Keratinocyte (primary cell): ENCODE measurements at regions not wholly inside any gene's neighbourhood (a gene's known extent, or its start where the extent isn't known, plus 50 kb on each side); places are given as distances from the start of the nearest gene placed in this dataset.

ENCODE experiments used
- DNase-seq: peaks from one replicate; pipeline ENCODE4 v3.0.0-alpha.2; 2011; ENCODE audit warnings: low read depth, missing footprints, low spot score
- FAIRE-seq: peaks from 2 replicates; lab custom pipeline; 2011; peaks lifted over from hg19 to GRCh38; lab: Jason Lieb, UNC
- H2AFZ ChIP-seq: 2 replicates; pipeline ENCODE4 v1.6.0; 2012; ENCODE audit warnings: low read length, control low read depth, inconsistent platforms; ENCODE audit not compliant: control insufficient read depth
- H3K27ac ChIP-seq: 2 replicates; pipeline ENCODE4 v1.5.1; 2011; ENCODE audit warnings: low read length; ENCODE audit not compliant: control insufficient read depth, insufficient read depth
- H3K27me3 ChIP-seq: 3 replicates; pipeline ENCODE4 v1.6.0; 2011; ENCODE audit warnings: low read length; ENCODE audit not compliant: control insufficient read depth, insufficient read depth; ENCODE audit errors: extremely low read depth
- H3K36me3 ChIP-seq, 2 experiments: 2 replicates in 1 of 2; 3 replicates in 1 of 2; pipeline ENCODE4 v1.5.1; 2011; ENCODE audit warnings: low read length in 2 of 2, mild to moderate bottlenecking in 1 of 2; ENCODE audit not compliant: control insufficient read depth in 2 of 2, insufficient read depth in 2 of 2; ENCODE audit errors: extremely low read depth in 1 of 2
- H3K4me1 ChIP-seq: 3 replicates; pipeline ENCODE4 v1.5.1; 2011; ENCODE audit warnings: low read length; ENCODE audit not compliant: control insufficient read depth, insufficient read depth; ENCODE audit errors: extremely low read depth
- H3K4me2 ChIP-seq: 3 replicates; pipeline ENCODE4 v1.6.0; 2011; ENCODE audit warnings: low read depth, low read length; ENCODE audit not compliant: control insufficient read depth, insufficient read depth; ENCODE audit errors: extremely low read depth
- H3K4me3 ChIP-seq, 3 experiments: fragments of 200-600 bp in 1 of 3; sonication (generic) in 1 of 3; 2 replicates in 2 of 3; 3 replicates in 1 of 3; pipeline ENCODE4 v1.5.1; 2011 to 2016; ENCODE audit warnings: low read length in 3 of 3, mild to moderate bottlenecking in 3 of 3, control low read depth in 2 of 3, inconsistent platforms in 1 of 3, low read depth in 1 of 3, mixed read lengths in 1 of 3, mixed run types in 1 of 3, moderate library complexity in 1 of 3; ENCODE audit not compliant: control insufficient read depth in 2 of 3, insufficient read depth in 2 of 3; ENCODE audit errors: extremely low read depth in 1 of 3
- H3K79me2 ChIP-seq: 2 replicates; pipeline ENCODE4 v1.6.0; 2012; ENCODE audit warnings: low read length; ENCODE audit not compliant: control insufficient read depth, insufficient read depth
- H3K9ac ChIP-seq: 3 replicates; pipeline ENCODE4 v1.6.0; 2011; ENCODE audit warnings: low read length; ENCODE audit not compliant: control insufficient read depth, insufficient read depth; ENCODE audit errors: extremely low read depth
- H3K9me1 ChIP-seq: 3 replicates; pipeline ENCODE4 v1.6.0; 2011; ENCODE audit warnings: low read length; ENCODE audit not compliant: control insufficient read depth, insufficient read depth; ENCODE audit errors: extremely low read depth
- H3K9me3 ChIP-seq: 2 replicates; pipeline ENCODE4 v1.5.1; 2012; ENCODE audit warnings: low read depth, low read length; ENCODE audit not compliant: control insufficient read depth
- H4K20me1 ChIP-seq: 3 replicates; pipeline ENCODE4 v1.6.0; 2011; ENCODE audit warnings: low read length; ENCODE audit not compliant: control insufficient read depth, insufficient read depth; ENCODE audit errors: extremely low read depth
- EZH2 ChIP-seq: IDR thresholded peaks from one replicate; pipeline ENCODE4 v1.6.1; 2012; ENCODE audit warnings: inconsistent platforms, mild to moderate bottlenecking, low read length, moderate library complexity
- dilution Hi-C: fragments of 300-500 bp; cut with MboI; formaldehyde crosslinking; loops from one replicate; pipeline ENCODE4 v1.7.0; 2020; ENCODE audit warnings: low sequenced_read_pairs; ENCODE audit not compliant: extremely low pct_ligation_motif_present
- TF ChIP-seq, protein P1 (sequence below), 3 experiments: IDR thresholded peaks in 1 of 3; conservative IDR thresholded peaks in 1 of 3; optimal IDR thresholded peaks in 1 of 3; 2 replicates in 2 of 3; 3 replicates in 1 of 3; pipeline versions ENCODE3 to v1.5.1; 2011; ENCODE audit warnings: low read length in 3 of 3, mild to moderate bottlenecking in 3 of 3, moderate library complexity in 2 of 3, control low read depth in 1 of 3, inconsistent platforms in 1 of 3; ENCODE audit not compliant: insufficient read depth in 2 of 3; ENCODE audit errors: extremely low read depth in 1 of 3

- H3K79me2 ChIP-seq: no peaks in the 10 kb centered on the region
- H3K36me3 ChIP-seq: no peaks in the 10 kb centered on the region
- dilution Hi-C loops: no loop called here
- TF ChIP-seq EZH2: no peak
- TF ChIP-seq, protein P1, sequence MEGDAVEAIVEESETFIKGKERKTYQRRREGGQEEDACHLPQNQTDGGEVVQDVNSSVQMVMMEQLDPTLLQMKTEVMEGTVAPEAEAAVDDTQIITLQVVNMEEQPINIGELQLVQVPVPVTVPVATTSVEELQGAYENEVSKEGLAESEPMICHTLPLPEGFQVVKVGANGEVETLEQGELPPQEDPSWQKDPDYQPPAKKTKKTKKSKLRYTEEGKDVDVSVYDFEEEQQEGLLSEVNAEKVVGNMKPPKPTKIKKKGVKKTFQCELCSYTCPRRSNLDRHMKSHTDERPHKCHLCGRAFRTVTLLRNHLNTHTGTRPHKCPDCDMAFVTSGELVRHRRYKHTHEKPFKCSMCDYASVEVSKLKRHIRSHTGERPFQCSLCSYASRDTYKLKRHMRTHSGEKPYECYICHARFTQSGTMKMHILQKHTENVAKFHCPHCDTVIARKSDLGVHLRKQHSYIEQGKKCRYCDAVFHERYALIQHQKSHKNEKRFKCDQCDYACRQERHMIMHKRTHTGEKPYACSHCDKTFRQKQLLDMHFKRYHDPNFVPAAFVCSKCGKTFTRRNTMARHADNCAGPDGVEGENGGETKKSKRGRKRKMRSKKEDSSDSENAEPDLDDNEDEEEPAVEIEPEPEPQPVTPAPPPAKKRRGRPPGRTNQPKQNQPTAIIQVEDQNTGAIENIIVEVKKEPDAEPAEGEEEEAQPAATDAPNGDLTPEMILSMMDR (optimal IDR thresholded peaks at IDR 0.05 in 1 of 3, IDR thresholded peaks at IDR 0.05 in 1 of 3, conservative IDR thresholded peaks at IDR 0.05 in 1 of 3; ENCODE audit: extremely low read depth in 1 of 3, insufficient read depth in 2 of 3, low read length in 3 of 3): no peak
- H3K9me1 ChIP-seq: no peaks in the 10 kb centered on the region
- no peak overlapping the region for H3K27ac ChIP-seq
- no peaks in the 10 kb centered on the region for H3K27me3 ChIP-seq
- H3K4me2 ChIP-seq: no peak overlapping the region
- FAIRE-seq (no peak), DNase-seq (no peak)
- no peaks in the 10 kb centered on the region for H4K20me1 ChIP-seq
- H3K9ac ChIP-seq: no peak overlapping the region
- no peak overlapping the region for H2AFZ ChIP-seq
- no peaks in the 10 kb centered on the region for H3K9me3 ChIP-seq
- H3K4me3 ChIP-seq: no peak overlapping the region
- no peaks in the 10 kb centered on the region for H3K4me1 ChIP-seq
These were observed 345.1 kb downstream of the SAMD5 start for GRCh38 chr6:147853574-147853973.

DNA sequence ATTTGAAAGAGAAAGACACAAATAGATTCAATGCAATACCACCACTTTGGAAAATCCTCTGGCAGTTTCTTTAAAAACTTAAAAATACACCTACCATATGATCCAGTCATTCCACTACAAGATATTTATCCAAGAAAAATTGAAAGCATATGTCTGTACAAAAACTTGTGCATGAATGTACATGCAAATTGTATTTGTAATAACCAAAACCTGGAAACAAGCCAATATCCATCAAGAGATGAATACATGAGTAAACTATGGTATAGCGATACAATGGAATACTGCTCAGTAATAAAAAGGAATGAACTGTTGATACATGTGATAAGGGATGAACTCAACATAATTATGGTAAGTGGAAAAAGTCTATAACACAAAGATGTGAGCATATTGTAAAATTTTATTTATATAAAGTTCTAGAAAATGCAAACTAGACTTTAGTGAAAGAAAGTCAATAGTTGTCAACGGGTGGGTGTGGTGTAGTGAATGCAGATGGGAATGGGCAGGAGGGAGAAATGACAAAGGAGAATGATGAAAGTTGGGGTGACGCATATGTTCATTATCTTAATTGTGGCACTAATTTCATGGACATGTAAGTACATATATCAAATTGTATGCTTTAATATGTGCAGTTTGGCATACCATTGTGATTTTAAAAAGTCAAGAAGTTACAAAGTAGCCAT is 347.5 kb downstream of the SAMD5 start:
- no peaks in the 10 kb centered on the region for H3K9me1 ChIP-seq
- dilution Hi-C loops: no loop called here
- H3K27ac ChIP-seq: no peak overlapping the region
- H3K4me2 ChIP-seq: no peak overlapping the region
- no peak overlapping the region for H2AFZ ChIP-seq
- H3K4me1 ChIP-seq: no peaks in the 10 kb centered on the region
- peak; percentile 11 for DNase-seq
- H4K20me1 ChIP-seq: no peaks in the 10 kb centered on the region
- no peak overlapping the region for H3K9ac ChIP-seq
- TF ChIP-seq, protein P1 (optimal IDR thresholded peaks at IDR 0.05 in 1 of 3, IDR thresholded peaks at IDR 0.05 in 1 of 3, conservative IDR thresholded peaks at IDR 0.05 in 1 of 3; ENCODE audit: extremely low read depth in 1 of 3, insufficient read depth in 2 of 3, low read length in 3 of 3): no peak
- TF ChIP-seq EZH2: no peak
- no peaks in the 10 kb centered on the region for H3K36me3 ChIP-seq
- FAIRE-seq: no peak
- H3K9me3 ChIP-seq: no peaks in the 10 kb centered on the region
- H3K4me3 ChIP-seq: no peak overlapping the region
- H3K79me2 ChIP-seq: no peaks in the 10 kb centered on the region
- H3K27me3 ChIP-seq: no peaks in the 10 kb centered on the region
